ENCODE measurements at regions not wholly inside any gene's neighbourhood (a gene's known extent, or its start where the extent isn't known, plus 50 kb on each side); places are given as distances from the start of the nearest gene placed in this dataset.

DNA sequence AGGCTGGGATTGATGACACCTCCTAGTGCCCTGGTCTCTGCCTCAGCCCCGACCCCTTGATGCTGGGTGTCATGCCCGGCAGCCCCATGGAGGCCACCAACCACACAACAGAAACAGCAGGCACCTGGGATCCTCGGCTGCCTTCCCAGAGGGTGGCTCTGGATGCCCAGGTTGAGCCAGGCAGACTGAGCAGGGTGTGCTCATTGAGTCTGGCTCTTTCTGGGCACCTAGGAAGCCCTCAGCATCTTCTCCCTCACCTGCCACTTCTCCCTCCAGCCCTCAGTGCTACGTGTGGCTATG is 484.5 kb upstream of the MGMT start:
- Histone ChIP-seq H2AFZ (no peak overlapping the region), H3K27ac (no peak overlapping the region), H3K9ac (no peak overlapping the region), H3K79me2 (no peaks in the 10 kb centered on the region), H3K4me1 (no peaks in the 10 kb centered on the region), H3K27me3 (ENCODE audit: control insufficient read depth, insufficient read depth, low read length) (no peaks in the 10 kb centered on the region), H3K4me3 (ENCODE audit: low read depth, low read length) (no peak overlapping the region), H3K36me3 (ENCODE audit: control insufficient read depth, insufficient read depth, low read length) (no peaks in the 10 kb centered on the region), H3K9me3 (ENCODE audit: control insufficient read depth, low read length) (no peaks in the 10 kb centered on the region), H3K4me2 (ENCODE audit: low read length) (no peak overlapping the region)
- TF ChIP-seq, protein P1, sequence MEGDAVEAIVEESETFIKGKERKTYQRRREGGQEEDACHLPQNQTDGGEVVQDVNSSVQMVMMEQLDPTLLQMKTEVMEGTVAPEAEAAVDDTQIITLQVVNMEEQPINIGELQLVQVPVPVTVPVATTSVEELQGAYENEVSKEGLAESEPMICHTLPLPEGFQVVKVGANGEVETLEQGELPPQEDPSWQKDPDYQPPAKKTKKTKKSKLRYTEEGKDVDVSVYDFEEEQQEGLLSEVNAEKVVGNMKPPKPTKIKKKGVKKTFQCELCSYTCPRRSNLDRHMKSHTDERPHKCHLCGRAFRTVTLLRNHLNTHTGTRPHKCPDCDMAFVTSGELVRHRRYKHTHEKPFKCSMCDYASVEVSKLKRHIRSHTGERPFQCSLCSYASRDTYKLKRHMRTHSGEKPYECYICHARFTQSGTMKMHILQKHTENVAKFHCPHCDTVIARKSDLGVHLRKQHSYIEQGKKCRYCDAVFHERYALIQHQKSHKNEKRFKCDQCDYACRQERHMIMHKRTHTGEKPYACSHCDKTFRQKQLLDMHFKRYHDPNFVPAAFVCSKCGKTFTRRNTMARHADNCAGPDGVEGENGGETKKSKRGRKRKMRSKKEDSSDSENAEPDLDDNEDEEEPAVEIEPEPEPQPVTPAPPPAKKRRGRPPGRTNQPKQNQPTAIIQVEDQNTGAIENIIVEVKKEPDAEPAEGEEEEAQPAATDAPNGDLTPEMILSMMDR (IDR thresholded peaks at IDR 0.05), result no peak

- no peaks in the 10 kb centered on the region for H3K79me2 ChIP-seq
- no peak overlapping the region for H2AFZ ChIP-seq
- no peak overlapping the region for H3K4me3 ChIP-seq (ENCODE audit: low read depth, low read length)
- H3K27ac ChIP-seq, result no peak overlapping the region
- no peaks in the 10 kb centered on the region for H3K27me3 ChIP-seq (ENCODE audit: control insufficient read depth, insufficient read depth, low read length)
- TF ChIP-seq, protein P1 (IDR thresholded peaks at IDR 0.05), result no peak
- H3K4me2 ChIP-seq (ENCODE audit: low read length), result no peak overlapping the region
- no peaks in the 10 kb centered on the region for H3K4me1 ChIP-seq
- H3K9me3 ChIP-seq (ENCODE audit: control insufficient read depth, low read length), result no peaks in the 10 kb centered on the region
- no peaks in the 10 kb centered on the region for H3K36me3 ChIP-seq (ENCODE audit: control insufficient read depth, insufficient read depth, low read length)
- no peak overlapping the region for H3K9ac ChIP-seq
Observed at GRCh38 chr10:128985036-128985435, 482.0 kb upstream of the MGMT start.

DNA sequence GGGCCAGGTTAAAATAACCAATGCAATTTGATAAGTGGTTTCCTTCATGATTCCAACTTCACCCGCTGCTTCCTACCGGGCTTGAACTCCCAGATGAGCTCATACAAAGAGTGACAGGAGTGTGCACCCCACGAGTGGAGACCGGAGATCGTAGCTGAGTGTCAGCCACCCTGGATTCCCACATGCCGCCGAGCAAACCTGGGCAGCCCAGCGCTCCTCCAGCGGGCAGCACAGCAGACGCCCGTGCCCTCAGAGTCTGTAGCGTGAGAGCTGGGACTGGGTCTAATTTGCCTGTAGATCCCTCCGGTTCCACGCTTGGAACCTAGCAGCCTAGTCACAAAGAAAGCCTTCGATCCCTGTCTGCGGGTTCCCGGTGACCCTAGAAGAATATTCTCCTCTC is 476.1 kb upstream of the MGMT start:
- Histone ChIP-seq H3K4me2 (ENCODE audit: low read length) (no peak overlapping the region), H3K36me3 (ENCODE audit: control insufficient read depth, insufficient read depth, low read length) (no peaks in the 10 kb centered on the region), H2AFZ (no peak overlapping the region), H3K4me3 (ENCODE audit: low read depth, low read length) (no peak overlapping the region), H3K9me3 (ENCODE audit: control insufficient read depth, low read length) (no peaks in the 10 kb centered on the region), H3K9ac (no peak overlapping the region), H3K27me3 (ENCODE audit: control insufficient read depth, insufficient read depth, low read length) (no peaks in the 10 kb centered on the region), H3K27ac (no peak overlapping the region), H3K4me1 (no peaks in the 10 kb centered on the region), H3K79me2 (no peaks in the 10 kb centered on the region)
- TF ChIP-seq, protein P1 (IDR thresholded peaks at IDR 0.05), result no peak

DNA sequence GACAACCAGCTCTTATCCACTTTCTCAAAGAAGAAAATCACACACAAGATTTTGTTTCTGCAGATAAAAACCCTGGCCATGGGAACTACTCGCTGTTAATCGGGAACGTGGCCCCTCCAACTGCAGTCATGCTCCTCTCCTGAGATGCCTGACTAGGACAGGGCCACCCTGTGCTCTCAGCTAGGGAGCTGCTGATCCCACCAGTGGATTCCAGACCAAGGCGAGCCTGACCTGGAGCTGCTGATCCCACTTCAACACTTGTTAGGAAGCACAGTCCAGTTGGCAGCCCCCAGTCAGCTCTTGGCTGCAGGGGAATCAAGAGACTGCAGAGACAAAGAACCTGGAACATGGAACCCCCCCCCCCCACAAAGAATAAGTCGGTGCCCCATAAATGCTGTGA is 474.3 kb upstream of the MGMT start:
- Histone ChIP-seq H3K27ac (no peak overlapping the region), H3K4me3 (ENCODE audit: low read depth, low read length) (no peak overlapping the region), H3K27me3 (ENCODE audit: control insufficient read depth, insufficient read depth, low read length) (no peaks in the 10 kb centered on the region), H3K79me2 (no peaks in the 10 kb centered on the region), H2AFZ (no peak overlapping the region), H3K4me1 (no peaks in the 10 kb centered on the region), H3K4me2 (ENCODE audit: low read length) (no peak overlapping the region), H3K9me3 (ENCODE audit: control insufficient read depth, low read length) (no peaks in the 10 kb centered on the region), H3K36me3 (ENCODE audit: control insufficient read depth, insufficient read depth, low read length) (no peaks in the 10 kb centered on the region), H3K9ac (no peak overlapping the region)
- TF ChIP-seq, protein P1 (IDR thresholded peaks at IDR 0.05), result no peak

- Histone ChIP-seq H3K9ac (no peak overlapping the region), H3K27me3 (ENCODE audit: control insufficient read depth, insufficient read depth, low read length) (no peaks in the 10 kb centered on the region), H3K4me1 (no peaks in the 10 kb centered on the region), H3K4me2 (ENCODE audit: low read length) (no peak overlapping the region), H2AFZ (no peak overlapping the region), H3K9me3 (ENCODE audit: control insufficient read depth, low read length) (no peaks in the 10 kb centered on the region), H3K27ac (no peak overlapping the region), H3K79me2 (no peaks in the 10 kb centered on the region), H3K4me3 (ENCODE audit: low read depth, low read length) (no peak overlapping the region), H3K36me3 (ENCODE audit: control insufficient read depth, insufficient read depth, low read length) (no peaks in the 10 kb centered on the region)
- TF ChIP-seq, protein P1 (IDR thresholded peaks at IDR 0.05), result no peak
Observed at GRCh38 chr10:128993443-128993842, 473.6 kb upstream of the MGMT start.

Data from parathyroid adenoma (tissue), 2 donors.